Prostate gland (tissue), 2 donors: ENCODE measurements at regions not wholly inside any gene's neighbourhood (a gene's known extent, or its start where the extent isn't known, plus 50 kb on each side); places are given as distances from the start of the nearest gene placed in this dataset.

Source experiments
- CTCF ChIP-seq, 4 experiments: fragments of 200-600 bp in 2 of 4; fragments of 450-650 bp in 2 of 4; sonication (generic) in 2 of 4; IDR thresholded peaks; 1 replicate in 3 of 4; 2 replicates in 1 of 4; pipeline ENCODE4 v1.5.1; 2016 to 2019; ENCODE audit warnings: antibody characterized with exemption in 4 of 4, mild to moderate bottlenecking in 2 of 4, moderate library complexity in 2 of 4
- POLR2A ChIP-seq: fragments of 450-650 bp; IDR thresholded peaks from one replicate; pipeline ENCODE4 v1.6.1; 2016; ENCODE audit warnings: antibody characterized with exemption, mild to moderate bottlenecking

GRCh38 chr3:147937891-147938290 lies 528.7 kb downstream of the ZIC1 start:
- TF ChIP-seq POLR2A = no peak
- no peak for TF ChIP-seq CTCF (IDR thresholded peaks at IDR 0.05)
